Stimulated activated CD4-positive, alpha-beta T cell treated with anti-CD3 and anti-CD28 coated beads, TNF-alpha, amount 100 ng/mL, for 24 hours (primary cell): ENCODE measurements at regions not wholly inside any gene's neighbourhood (a gene's known extent, or its start where the extent isn't known, plus 50 kb on each side); places are given as distances from the start of the nearest gene placed in this dataset.
"Not testable (repeated sequence)": the region's sequence is repeated elsewhere in the genome, so short reads cannot be mapped to it uniquely, and the experiment has no call there.

Experiments
- DNase-seq, 3 experiments: peaks; one replicate each; pipeline ENCODE4 v3.0.0-alpha.2; 2020; ENCODE audit warnings: low read depth in 3 of 3

DNA sequence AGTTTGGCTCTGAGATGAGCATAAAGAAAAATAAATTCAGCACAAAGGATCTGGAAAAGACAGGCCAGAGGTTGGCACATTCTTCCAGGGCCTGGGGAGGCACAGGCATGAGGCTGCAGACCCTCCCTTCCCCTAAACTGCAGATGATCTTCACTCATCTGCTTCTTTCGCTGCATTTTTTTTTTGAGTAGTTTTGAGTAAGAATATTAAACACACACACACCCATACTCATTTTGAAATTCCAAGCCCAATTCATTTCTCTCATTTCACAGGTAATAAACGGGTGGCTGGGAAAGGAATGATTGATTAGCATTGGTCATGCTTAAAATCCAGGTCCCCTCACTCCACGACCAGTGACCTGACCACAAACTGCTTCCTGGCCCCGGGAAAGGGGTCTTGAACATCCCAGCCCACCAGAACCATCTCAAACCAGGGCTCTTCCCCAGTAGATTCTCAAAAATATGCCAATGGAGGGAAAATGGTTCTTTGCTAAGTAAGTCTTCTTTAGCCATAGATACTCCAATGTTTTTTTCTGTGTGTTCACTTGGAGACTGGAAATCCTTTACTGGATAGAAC lies 219.6 kb downstream of the ANAPC1 start:
- no peak for DNase-seq

DNA sequence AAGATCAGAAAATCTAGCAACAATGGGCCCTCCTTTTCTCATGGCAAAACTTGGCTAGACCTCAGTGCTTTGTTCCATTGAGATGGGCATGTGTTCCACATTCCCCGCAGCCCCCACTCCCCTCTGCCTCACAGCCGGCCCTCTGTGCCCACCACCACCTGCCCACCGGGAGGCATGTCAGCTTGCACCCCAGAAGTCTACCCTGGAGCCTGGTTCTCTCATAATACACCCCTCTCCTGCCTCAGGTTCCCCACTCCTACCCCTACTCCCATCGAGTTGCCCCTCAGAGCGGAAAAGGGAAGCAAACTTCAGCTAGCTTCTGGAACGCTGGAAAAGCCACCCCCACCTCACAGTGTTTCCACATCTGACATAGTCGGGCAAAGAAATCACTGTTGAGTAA lies 219.0 kb downstream of the ANAPC1 start:
- no peak for DNase-seq

DNA sequence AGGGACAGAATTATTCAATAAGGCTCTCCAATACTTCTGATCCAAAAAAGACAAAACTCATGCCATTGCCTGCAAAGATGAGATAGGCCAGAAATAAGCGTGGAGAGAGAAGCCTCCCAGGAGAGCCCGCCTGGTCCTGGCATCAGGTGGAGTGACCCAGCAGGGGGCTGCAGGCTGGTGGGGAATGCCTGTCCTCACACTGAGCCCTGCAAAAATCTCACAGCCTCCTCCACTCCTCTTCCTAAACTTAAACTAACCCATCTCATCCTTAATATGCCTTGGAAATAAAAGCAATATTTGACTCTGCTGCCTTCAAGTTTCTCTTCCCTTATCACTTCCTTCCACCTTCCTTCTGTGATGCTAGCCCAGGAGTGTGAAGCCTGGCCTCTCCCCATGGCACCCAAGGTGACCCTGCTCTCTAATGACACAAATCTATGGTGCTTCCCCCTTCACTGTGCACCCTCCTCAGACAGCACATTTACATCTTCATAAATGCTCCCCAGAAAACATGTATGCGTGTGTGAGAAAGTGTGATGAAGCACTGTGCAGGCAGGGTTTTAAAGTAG lies 218.4 kb downstream of the ANAPC1 start:
- no peak for DNase-seq

DNA sequence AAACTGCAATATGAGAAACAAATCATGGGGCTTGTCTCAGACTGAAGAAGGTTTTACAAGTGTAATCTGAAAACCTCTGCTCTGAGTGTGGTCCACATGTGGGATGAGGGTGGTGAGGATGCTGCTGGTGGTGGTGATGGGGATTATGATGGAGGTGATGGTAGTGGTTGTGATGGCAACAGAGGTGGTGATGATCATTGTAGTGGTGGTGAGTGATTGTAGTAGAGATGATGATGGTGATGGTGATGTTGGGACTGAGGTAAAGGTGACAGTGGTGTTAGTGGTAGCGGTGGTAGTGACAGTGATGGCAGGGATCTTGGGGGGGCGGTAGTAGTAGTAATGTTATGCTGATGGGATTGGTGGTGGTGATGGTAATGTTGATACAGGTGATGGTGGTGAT lies 217.8 kb downstream of the ANAPC1 start:
- no peak for DNase-seq

DNA sequence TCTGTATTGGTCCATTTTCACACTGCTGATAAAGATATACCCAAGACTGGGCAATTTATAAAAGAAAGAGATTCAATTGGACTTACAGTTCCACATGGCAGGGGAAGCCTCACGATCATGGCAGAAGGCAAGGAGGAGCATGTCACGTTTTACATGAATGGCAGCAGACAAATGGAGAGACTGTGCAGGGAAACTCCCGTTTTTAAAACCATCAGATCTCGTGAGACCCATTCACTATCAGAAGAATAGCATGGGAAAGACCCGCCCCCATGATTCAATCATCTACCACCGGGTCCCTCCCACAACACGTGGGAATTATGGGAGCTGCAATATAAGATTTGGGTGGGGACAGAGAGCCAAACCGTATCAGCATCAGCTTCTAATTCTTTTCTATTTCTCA lies 217.0 kb downstream of the ANAPC1 start:
- DNase-seq, result no peak

DNA sequence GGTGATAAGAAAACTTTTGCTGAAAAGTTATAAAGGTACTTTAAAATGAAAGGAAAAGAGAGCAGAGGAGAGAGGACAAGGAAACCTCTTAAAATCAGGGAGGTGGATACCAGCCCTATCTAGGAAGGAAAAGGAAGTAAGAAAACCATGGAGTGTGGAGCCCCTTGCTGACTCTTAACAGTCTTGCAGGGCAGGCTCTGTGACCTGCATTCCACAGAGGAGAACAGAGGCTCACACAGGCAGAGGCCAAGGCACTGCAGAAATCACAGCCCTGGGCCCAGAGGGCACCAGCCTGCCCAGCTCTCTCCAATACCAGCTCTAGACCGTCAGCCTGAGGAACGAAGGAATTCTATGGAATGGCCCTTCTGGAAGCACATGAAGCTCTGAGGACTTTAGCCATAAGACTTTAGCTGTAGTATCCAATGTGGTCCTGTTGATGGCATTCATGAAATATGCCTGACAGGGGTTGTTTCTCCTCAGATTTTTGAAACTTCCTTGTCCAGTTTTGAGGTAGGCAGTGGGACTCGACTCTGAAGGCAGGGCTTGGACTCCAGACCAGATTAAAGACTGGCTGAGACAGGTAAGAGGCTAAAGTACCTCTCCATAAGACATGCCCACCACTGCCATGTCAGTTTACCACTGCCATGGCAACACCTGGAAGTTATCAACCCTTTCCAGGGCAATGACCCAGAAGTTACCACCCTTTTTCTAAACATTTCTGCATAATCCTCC lies 216.3 kb downstream of the ANAPC1 start:
- no peak for DNase-seq

DNA sequence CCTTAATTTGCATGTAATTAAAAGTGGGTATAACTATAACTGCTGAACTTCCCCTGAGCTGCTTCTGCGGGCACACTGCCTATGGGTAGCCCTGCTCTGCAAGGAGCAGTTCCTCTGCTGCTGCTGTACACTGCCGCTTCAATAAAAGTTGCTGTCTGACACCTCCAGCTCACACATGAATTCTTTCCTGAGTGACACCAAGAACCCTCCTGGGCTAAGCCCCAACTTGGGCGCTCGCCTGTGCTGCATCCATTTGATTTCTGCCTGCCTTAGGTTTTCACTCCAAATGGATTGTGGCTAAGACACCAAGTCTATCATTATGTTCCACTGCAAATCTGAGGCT lies 215.7 kb downstream of the ANAPC1 start:
- no peak for DNase-seq

DNA sequence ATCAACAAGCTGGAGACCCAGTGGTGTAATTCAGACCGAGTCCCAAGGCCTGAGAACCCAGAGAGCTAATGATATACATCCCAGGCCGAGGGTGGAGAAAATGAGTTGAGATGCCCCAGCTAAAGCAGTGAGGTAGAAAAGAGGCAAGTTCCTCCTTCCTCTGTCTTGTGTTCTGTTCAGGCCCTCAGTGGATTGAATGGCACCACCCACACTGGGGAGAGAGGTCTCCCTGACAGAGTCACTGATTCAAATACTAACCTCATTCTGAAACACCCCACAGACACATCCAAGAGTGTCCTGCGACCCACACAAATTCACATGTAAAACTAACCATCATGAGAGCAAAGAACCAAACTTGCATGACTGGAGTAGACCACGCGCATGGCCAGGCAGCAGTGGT lies 215.3 kb downstream of the ANAPC1 start:
- DNase-seq, result no peak

DNA sequence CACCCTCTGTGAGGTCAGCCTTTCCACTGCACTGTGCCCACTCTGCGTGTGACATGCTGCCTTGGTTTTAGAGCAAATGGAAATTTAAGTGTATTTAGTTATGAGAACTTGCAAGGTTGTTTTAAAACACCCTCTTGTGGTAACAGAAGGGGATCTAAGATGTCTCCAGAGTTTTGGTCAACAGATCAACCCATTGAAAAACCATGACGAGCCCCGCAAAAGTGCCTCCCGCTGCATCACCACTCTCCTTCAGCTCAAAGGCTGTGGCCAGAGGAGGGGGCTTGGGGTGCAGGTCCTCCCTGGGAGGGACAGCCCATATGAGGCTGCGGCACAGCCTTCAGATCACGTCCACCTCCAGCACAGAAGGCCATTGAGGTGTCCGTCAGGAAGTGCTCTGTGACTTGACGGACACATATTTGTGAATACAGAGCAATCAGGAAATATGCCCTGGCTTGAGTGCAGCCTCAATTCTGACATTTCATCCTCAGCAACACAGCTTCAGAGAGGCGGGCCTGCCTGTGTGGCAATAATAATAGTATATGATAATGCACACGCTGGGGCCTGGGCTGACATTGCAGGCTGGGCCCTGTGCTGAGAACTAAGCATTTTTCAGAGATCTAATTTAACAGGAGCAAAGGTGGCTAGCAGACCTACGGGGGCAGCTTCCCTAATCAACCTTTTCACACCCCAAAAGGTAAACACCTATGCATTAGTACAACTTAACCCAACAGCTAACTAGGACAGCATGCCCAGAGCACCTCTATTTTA lies 213.9 kb downstream of the ANAPC1 start:
- no peak for DNase-seq

DNA sequence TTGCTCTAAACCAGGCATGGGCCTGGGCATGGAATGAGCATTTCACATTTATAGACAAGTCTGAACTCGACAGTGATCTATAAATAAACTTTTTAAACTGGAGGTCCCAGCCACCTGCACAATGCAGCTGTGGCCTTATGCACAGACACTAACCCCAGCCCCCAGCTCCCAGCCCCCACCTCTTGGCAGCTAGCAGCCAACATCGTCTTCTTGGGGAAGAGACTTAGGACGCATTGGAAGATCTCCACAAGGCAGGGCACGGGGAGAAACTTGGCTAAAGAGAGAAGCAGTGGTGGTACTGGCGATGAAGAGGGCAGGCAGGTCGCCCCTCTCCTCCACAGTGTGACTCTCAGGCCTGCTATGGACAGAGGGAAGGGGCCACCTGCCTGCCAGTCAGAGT lies 213.2 kb downstream of the ANAPC1 start:
- DNase-seq, result no peak

DNA sequence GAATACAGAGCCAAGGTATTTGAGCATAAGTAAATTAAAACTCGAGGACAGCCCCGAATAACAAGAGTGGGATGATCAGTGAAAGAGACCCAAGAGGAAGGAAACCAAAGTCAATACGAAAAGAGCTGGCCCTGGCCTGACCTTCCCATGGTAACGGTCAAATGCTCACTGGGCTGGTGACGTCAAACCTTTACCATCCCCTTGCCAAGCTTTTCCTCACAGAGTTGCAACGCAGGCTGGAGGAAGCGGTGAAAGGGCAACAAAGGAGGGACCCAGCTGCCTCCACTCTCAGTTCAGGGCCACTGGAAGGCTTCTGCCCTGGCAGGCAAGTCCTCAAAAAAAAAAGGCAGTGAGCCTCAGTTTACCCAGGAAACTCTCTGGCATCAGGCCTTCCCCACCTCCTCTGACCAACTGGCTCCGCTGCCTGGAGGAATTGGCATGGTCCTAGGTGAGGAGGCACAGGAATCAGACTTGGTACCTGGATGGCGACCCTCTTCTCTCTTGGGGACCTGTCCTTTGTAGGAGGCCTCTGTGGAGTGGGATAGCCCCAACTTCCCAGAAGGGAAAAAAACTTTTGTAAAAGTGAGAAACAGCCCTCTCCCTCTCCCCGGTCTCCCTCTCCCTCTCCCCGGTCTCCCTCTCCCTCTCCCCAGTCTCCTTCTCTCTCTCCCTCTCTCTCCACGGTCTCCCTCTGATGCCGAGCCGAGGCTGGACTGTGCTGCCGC lies 212.4 kb downstream of the ANAPC1 start:
- DNase-seq, result no peak

DNA sequence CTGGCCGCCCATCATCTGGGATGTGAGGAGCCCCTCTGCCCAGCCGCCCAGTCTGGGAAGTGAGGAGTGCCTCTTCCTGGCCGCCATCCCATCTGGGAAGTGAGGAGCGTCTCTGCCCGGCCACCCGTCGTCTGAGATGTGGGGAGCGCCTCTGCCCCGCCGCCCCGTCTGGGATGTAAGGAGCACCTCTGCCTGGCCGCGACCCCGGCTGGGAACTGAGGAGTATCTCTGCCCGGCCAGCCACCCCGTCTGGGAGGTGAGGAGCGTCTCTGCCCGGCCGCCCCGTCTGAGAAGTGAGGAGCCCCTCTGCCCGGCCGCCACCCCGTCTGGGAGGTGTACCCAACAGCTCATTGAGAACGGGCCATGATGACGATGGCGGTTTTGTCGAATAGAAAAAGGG lies 211.4 kb downstream of the ANAPC1 start:
- not testable (repeated sequence) for DNase-seq

DNA sequence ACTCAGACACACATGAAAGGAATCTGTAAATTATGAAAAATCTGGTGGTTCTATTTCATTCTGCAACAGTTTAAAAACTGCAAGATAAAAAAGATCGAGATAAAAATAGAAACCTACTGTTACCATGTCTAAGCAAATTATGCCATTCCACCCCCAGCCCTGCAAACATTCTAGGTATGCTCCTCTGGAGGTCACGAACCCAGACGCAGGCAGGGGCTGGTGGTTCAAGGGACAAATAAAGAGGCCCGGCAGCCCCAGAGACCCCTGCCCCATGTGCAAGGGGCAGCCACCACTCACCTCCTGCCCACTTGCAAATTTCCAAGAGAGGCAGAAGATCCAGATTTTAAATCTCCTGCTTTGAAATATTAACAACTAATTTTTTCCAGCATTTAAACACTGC lies 210.5 kb downstream of the ANAPC1 start:
- no peak for DNase-seq

DNA sequence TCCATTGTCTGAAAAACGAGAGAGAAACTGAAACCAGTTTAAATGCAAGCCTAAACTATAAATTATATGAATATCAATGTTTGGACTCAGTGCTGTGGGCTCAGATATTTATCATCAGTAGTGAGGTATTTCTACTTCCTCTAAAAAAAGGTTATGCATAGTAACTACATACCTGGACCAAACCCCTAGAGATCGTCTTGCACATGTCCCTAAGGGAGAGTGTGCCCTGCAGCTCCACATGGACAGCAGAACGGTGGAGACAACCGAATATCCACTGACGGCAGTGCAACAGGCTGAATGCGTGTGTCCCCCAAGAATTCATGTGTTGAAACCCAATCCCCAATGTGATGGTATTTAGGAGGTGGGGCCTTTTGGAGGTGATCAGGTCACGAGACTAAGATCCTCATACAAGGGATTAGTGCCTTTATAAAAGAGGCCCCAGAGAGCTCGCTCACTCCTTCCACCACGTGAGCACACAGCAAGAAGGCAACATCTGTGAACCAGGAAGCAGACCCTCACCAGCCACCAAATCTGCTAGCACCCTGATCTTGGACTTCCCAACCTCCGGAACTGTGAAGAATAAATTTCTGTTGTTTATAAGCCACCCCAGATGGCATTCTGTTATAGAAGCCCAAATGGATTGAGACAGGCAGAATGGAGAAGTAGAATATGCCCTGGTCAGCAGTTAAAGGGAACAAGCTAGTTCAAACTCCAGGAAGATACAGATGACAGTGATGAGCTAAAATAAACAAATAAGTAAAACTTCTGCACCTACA lies 208.4 kb downstream of the ANAPC1 start:
- DNase-seq, result no peak

DNA sequence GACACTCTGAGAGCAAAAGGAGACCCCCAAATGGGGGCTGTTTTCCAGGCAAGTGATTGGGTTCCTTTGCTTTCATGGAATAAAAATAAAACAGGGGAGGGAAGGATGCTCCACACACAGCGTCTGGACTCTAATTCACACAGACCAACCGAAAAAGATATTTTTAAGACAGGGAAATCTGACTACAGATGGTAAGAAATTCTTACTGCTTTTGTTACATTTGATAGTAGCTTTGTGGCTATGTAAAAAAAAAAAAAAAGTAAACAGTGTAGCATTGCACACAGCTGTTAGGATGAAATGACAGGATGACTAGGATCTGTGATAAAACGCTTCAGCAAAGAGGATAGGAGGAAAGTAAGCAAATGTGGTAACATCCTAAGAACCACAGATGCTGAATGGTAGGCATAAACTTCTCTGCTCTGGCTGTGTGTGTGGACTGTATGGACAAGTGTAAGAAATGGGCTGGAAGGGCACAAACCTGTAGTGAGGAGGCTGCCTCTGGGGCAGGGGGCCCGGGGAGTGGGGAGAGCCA lies 207.6 kb downstream of the ANAPC1 start:
- no peak for DNase-seq

DNA sequence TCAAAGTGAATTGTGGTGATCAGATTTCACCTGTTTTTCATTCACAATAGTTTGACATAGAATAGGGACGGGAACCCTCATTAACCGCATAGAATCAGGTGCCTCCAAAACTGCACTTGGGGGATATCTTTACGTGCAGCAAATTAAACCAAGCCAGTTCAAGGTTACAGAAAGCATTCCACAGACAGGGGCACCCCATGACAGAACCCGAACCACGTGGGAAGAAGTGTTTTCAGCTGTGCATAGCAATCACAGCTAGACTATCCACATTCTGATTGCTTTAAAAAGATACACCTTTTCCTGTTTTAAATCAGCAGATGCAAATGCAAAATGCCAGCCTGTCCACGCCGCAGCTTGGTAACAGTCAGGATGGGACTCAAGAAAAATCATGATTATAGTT lies 205.8 kb downstream of the ANAPC1 start:
- no peak for DNase-seq

DNA sequence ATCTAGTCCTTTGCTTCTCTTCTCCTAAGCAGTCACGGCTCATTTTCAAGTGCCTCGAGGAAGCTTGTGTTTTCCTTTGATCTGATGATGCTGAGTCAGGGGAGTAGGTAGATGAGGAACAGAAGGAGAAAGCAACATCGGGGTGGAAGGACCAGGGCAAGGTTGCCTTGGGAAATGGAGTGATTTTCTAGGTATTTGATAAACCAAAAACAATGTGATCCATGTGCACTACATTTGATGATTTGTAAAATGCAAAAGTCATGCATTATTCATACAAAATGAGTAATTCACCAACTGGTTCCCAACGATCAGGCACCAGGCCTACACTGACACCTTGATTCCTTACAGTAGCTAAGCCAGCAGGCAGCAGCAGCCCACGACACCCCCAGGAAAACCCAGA lies 205.3 kb downstream of the ANAPC1 start:
- no peak for DNase-seq

DNA sequence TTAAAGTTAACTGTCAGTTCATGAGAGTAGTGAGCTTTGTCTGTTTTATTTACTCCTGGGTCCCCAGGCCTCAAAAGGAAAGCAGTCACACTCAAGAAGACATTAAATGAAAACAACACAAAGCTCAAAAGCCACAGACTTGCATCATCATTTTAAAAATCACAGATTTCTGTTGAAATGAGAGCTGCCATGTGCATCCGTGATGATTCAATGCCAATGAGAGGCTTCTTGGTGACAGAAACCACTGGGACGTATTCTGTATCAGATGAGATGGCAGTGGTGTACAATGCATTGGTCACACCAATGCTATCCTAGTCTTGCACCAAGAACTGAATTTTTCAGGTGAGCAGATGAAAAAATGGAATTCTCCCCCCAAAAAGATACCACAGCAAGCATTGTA lies 204.8 kb downstream of the ANAPC1 start:
- no peak for DNase-seq

DNA sequence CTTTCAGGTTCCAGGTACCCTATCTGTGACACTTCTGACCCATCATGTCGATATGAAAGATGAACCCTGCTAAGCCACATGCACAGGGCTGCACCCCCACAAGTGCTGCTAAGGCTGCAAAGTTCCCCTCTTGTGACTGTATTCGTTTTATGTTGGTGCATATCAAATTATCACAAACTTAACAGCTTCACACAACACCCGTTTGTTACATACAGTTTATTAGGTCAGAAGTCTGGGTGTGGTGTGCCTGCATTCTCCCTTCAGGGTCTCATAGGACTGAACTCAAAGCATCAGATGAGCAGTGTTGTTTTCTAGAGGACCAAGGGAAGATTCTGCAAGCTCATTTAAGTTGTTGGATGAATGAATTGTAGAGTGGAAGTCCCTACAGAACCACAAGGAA lies 199.4 kb downstream of the ANAPC1 start:
- no peak for DNase-seq

DNA sequence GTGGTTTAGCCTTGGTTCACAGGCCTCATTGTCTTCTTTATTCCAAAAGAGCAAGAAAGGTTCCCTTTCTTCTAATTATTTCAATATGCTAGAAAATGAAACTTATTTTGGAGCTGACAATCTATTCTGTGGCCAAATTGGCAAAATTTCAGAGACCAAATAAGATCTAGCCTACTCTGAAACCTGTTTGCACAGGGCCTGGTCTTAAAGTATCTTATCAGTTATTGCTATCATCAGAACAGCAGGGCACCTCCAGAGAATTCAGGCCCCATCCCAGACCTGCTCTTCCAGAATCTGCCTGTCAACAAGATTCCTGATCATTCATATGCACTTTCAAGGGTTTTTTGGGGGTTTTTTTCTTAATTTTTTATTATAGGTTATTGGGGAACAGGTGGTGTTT lies 198.7 kb downstream of the ANAPC1 start:
- no peak for DNase-seq

DNA sequence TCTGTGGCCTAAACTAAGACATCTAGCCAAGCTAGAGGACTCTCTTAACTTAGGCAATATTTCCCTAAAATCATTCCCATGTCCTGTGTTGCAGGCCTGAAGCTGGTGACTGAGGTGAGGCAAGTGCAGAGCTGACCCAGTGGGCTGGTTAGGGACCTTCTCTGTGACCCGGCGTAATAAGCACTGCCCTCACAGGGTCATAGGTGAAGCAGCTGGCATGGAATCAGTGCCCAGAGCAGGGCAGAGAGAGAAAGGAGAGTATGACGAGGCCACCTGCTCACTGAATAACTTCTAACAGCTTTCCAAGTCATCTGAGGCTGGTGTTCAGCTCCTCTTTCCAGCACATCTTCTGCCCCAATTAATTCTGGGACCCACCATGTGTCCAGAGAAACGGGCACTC lies 197.0 kb downstream of the ANAPC1 start:
- DNase-seq, result no peak
